Activated CD4-positive, CD25-positive, alpha-beta regulatory T cell treated with anti-CD3 and anti-CD28 coated beads, Interleukin-2, amount 50 U/mL, for 24 hours (primary cell): ENCODE measurements at regions not wholly inside any gene's neighbourhood (a gene's known extent, or its start where the extent isn't known, plus 50 kb on each side); places are given as distances from the start of the nearest gene placed in this dataset.
"Not testable (repeated sequence)": the region's sequence is repeated elsewhere in the genome, so short reads cannot be mapped to it uniquely, and the experiment has no call there.

Source experiments
- ATAC-seq, 2 donors: fragments of 150-1000 bp; cut with Tn5 transposase; one replicate each; pipeline ENCODE4 v1.10.0; 2021; ENCODE audit warnings: mild to moderate bottlenecking in 1 of 2, moderate library complexity in 1 of 2

DNA sequence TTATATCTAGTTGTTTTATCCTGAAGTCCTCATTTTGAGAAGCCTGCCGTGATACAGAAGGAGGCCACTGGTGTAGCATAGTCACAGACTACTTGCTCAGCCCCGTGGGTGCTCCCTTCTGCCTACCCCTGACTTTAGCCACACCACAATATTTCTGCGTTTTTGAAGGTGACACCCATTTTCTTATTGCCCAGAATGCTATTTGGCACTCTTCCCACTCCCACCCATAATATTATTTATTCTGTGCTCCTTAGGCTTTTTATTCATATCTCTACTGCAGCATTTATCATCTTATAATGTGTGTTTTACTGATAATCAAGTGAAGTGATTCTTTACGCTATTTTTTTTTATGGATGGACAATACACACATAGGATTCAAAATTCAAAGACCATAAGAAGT is 107.3 kb downstream of the OR2B2 start:
- no peak for ATAC-seq

DNA sequence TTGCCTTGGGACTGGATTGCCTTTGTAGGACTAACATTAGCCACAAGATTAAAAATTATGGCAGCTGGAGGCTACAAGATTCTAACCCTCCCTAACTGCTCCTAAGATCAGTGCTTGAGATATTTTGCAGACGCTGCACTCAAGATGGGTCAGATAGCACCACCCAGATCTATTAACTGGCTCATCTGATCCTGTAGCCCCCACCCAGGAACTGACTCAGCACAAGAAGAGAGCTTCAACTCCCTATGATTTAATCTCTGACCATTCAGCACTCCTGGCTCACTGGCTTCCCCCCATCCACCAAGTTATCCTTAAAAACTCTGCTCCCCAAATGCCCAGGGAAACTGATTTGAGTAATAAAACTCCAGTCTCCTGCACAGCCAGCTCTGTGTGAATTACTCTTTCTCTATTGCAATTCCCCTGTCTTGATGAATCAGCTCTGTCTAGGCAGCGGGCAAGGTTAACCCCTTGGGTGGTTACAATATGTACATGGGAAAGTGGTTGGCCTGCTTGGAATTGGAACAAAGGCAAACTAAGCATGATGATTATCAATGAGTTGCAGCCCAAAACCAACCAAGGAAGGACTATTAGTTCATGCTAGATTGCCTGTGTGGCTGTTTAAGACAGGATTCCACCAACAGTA is 111.3 kb downstream of the OR2B2 start:
- ATAC-seq, result no peak

DNA sequence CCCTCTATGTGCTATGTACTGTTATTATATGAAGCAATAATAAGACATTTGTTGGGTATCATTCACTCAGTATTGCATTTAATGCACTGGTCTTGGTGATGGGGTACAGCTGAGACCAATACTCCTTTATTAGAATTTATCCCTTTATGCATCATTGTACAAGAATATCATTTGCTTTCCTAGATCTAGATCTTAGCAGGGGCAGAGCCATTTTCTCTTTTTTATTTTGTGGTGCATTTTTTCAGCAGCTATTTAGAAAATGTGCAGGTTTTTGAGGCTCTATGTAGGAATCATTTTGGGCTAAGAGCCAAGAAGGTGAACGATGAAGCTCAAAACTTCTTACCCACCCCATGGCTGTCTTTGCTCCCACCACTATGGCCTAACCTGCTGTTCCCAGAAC is 114.2 kb downstream of the OR2B2 start:
- ATAC-seq, result no peak

DNA sequence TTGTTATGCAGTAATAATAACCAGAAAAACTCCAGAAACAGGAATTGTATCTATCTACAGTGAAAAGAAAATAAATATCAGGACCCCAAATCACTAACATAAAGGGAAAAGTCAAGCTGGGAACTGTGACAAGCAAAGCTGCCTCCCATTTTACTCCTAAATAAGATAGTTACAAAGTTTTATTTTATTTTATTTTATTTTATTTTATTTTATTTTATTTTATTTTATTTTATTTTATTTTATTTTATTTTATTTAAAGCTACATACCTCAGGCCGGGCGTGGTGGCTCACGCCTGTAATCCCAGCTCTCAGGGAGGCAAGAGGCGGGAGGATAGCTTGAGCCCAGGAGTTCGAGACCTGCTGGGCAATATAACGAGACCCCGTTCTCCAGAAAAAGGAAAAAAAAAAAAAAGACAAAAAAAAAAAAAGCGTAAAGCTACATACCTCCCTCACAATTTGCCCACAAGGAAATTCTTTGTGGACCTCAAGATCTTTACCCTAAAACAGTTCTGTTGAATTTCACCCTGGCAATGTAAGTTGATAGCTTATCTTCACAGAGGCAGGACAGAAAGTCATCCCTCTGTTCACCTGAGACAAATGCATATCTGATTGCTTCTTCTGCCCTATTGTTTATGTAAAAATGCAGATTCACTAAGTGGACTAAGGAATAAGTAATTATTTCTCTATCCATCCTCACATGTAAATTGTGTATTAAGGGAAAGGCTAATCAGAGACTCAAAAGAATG is 115.3 kb downstream of the OR2B2 start:
- not testable (repeated sequence) for ATAC-seq

DNA sequence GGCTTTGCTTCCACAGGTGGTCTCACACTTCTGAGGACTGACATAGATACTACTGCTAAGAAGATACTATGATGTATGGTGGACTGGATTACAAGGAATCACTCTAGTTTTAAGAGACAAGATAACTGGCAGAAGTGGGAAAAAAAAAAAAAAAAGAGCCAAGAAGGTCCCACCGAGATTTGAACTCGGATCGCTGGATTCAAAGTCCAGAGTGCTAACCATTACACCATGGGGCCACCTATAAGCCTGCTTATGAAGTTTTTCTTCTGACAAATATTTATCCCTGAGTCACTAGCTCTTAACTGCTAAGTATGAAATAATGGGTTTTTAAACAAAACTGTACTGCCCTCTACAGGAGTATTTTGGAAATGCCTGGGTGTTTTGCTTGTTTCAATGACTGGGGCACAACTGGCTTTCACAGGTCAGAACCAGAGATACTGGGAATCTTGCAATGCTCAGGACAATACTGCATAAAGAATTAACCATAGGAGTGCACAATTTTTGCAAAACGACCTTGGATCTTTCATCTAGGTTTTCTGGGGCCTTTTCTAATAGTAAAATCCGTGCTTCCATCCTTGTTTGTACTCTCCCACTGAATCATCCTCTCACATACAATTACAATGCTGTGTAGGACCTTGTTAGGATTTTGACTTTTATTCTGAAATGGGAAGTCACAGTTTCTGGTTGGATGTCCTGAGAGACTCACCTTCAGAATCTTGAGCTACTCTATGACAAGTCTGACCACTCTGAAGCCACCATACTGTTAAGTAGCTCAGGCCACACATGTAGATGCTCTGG is 116.3 kb downstream of the OR2B2 start:
- peak; percentile 75 to 77 for ATAC-seq

DNA sequence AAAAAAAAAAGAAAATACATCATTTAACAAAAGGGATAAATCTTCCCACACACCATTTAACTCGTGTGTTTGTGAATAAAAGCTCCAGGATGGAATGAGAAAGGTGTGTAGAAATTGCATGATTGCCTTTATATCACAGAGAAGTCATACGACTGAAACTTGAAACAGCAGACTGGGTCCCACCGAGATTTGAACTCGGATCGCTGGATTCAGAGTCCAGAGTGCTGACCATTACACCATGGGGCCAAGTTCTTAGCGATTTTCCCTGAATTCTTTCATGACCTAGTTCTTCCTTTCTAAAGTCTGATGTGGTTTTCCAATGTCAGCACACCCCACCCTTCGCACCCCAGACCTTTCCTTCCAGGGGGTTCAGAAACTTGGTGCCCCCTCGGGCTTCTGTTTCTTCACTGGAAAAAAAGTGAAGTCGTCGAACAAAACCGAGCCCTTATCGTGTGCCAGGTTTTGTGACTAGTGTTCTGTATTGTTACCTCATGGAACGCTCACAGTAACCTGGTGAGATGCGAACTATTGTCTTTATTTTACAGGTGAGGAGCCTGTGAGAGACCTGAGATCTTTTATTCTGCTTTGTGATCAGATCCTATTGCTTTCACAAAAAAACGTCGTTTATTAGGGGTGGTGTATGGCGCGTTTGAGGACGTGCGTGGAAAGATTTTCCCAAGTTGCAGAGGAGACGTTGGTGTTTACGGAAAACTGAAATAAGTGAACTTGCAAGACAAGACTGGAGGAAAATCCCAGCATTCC is 120.8 kb downstream of the OR2B2 start:
- peak; percentile 21 to 33 for ATAC-seq

DNA sequence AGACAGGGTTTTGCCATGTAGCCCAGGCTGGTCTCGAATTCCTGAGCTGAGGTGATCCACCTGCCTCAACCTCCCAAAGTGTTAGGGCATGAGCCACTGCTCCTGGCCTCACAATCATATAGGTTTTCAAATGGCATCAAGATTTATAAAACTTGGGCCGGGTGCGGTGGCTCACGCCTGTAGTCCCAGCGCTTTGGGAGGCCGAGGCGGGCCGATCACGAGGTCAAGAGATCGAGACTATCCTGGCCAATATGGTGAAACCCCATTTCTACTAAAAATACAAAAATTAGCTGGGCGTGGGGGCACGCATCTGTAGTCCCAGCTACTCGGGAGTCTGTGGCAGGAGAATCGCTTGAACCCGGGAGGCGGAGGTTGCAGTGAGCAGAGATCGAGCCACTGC is 123.8 kb downstream of the OR2B2 start:
- ATAC-seq, result not testable (repeated sequence)

DNA sequence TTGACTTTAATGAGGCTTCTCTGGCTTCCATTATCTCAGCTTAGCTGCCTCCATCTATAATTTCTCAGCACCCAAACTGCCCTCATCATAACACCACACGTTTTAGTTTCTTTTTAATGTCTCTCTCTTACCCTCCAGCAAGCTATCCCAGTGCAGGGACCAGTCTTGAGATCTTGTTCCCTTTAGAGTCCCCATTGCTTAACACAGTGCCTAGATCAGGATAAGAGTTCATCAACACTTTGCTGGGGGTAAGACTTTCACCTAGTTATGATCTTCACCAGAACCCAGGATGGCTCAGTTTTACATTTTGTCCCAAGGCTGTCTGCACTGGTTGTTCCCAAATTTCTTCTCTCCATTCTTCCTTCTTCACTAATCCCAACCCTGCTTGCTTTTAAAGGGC is 126.1 kb downstream of the OR2B2 start:
- ATAC-seq, result no peak

DNA sequence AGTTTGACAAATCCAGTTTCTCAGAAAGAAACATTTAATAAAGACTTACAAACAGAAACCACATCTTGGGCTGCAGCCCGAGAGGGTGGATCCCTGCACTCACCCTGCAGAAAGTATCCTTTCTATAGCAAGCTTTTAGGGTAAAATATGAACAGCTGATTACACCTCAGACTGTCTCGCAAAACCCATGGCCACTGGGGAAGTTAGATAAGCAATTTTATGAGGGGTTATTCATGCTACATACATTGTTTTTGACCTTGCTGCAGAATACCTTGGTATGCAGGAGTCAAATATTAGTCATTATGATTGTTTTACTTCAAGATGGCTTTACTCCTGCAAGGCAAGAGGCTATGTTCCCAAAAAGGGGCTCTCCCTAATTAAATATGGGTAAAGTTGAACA is 126.9 kb downstream of the OR2B2 start:
- no peak for ATAC-seq

DNA sequence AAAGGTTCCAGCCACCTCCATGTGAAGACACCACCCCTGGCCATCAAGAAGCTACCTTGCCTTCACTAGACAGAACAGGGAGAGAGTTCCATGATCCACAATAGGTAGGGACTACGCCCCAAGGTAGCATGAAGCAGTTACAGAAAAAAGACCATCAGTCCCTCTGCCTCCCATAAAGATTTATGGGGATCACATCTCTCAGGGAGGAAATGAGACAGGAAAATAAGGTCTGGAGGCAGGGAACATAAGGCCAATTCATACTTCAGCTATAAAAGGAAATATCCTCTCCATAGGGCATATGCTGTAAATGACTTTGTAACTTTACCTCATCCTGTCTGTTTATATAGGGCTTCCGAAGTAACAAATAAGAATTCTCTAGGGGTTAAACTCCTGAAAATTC is 129.4 kb downstream of the OR2B2 start:
- ATAC-seq, result no peak

DNA sequence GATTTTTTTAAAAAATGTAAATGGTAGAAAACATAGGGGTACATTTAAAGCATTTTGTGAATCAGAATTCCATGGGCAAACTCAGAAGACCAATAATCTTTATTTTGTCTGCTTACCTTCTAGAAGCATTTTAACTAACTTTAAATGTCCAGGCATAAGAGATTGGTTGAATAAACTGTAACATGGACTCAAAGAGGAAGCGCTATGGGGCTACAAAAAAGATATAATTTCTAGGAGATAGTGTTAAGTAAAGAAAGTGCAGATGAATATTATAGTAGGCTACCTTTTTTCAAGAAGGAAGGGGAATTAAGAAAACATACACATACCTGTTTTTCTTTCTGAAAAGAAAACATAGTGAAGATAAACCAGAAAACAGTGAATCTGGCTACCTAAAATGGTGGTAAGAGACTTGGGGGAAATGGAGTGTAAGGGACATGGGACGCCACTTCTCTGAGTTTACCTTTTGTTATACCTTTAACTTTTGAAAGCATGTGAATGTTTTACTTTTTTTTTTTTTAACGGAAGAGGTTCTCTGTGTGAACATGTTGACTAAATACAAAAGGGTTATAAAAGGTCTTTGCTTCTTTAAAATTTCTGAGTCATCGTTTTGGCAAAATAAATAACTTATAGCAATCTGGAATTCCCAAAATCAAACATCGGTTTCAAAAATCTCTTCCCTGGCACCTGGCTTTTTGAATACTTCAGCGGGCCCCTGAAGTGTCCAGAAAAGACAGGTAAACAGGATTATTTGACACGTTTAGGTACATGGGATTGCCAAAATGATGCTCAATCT is 133.4 kb downstream of the OR2B2 start:
- no peak for ATAC-seq

DNA sequence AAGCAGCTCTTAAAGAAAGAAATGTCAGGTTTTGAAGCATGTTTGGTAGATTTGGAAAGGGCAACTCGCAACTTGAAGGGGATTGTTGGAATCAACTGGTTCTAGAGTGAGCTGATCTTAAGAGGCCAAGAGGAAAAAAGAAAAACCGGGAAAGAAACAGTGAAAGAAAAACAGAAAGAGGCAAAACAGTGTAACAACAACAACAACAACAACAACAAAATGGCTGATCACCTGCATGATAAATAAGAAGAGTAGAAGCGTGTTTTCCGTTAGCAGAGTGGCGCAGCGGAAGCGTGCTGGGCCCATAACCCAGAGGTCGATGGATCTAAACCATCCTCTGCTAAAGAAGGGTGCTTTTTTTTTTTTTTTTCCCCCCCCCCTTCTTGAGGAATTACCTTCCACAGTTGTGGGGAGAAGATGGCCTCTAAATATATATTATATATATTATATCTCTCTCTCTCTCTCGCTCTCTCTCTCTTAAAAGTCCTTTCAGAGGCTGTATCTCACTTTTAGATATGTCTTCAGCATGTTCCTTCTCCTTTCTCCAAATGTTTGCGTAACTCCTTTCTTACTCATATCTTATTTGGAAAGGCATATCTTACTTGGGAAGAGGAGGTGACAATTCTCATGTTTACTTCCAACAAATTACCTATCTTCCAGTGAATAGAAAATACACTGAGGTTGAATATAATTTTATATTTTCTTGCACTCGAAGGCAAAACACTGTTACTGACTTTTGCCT is 134.4 kb downstream of the OR2B2 start:
- no peak for ATAC-seq

DNA sequence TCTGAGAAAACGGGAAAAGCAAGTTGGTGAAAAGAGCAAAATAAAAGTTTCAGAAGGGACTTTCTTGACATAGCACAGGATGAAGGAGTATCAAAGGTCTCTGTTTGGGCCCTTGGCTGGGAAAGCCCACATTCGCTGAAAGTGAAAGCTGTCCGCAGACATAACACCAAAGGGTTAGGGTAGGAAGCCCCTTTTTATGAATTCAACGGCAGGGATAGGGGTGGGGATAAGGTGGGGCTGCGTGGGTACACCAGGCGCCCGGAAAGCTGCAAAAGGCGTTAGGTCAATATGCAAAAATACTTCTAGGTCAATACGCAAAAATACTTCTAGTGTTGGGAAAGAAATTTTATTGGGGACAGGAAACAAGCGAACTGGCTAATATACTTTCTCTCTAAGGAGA is 135.1 kb downstream of the OR2B2 start:
- no peak for ATAC-seq

DNA sequence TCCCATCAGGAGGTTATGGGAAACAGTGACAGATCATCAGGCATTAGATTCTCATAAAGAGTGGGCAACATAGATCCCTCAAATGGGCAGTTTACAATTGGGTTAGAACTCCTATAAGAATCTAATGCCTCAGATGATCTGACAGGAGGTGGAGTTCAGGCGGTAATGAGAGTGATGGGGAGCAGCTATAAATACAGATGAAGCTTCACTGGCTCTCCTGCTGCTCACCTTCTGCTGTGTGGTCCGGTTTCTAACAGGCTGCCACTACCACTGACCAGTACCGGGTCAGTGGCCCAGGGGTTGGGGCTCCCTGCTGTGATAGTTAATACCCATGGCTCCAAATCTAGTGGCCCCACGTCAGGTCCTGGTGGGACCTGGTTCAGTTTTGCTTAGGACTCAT is 135.7 kb downstream of the OR2B2 start:
- no peak for ATAC-seq

DNA sequence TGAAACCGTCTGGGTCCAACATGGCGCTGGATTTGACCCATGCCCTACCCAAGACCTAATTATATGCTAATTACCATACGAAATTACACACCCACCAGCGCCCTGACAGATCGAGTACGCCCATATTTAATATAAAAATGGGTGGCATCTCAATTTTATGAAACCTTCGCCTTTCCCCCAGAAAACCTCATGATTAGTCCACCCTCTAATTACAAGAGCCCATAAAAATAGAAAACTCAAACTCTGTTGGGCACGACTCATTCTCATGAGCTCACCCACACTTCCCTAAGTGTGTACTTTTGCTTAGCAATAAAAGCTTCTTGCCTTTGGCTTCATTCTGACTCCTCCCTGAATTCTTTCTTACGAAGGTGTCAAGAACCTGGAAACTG is 136.4 kb downstream of the OR2B2 start:
- no peak for ATAC-seq

DNA sequence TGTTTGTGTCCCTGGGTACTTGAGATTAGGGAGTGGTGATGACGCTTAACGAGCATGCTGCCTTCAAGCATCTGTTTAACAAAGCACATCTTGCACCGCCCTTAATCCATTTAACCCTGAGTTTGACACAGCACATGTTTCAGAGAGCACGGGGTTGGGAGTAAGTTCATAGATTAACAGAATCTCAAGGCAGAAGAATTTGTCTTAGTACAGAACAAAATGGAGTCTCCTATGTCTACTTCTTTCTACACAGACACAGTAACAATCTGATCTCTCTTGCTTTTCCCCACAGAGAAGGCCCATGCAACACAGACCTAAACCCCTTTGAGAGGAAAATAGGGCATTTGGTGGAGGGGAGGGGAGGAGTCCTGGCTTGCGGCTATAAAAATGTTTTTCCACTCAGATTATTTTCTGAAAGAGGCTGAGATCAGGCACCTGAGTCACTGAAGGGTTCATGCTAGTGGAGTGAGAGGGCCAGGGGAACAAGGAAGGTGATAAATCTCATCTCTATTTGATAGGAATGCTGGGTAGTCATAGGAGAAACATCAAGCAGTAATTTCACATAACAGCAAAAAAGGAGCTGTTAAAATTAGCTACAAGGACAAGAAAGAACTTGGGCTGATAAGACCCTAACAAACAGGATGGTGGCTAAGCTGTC is 136.9 kb downstream of the OR2B2 start:
- ATAC-seq, result not testable (repeated sequence)

DNA sequence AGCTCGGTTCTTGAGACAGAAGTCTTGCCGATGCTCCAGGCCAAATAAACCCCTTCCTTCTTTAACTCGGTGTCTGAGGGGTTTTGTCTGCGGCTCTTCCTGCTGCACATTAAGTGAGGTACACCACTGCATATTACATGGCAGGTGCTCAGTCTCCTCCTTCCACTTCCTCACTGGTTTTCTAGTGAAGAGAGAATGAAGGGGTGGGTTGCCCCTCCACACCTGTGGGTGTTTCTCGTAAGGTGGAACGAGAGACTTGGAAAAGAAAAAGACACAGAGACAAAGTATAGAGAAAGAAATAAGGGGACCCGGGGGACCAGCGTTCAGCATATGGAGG is 138.0 kb downstream of the OR2B2 start:
- not testable (repeated sequence) for ATAC-seq

DNA sequence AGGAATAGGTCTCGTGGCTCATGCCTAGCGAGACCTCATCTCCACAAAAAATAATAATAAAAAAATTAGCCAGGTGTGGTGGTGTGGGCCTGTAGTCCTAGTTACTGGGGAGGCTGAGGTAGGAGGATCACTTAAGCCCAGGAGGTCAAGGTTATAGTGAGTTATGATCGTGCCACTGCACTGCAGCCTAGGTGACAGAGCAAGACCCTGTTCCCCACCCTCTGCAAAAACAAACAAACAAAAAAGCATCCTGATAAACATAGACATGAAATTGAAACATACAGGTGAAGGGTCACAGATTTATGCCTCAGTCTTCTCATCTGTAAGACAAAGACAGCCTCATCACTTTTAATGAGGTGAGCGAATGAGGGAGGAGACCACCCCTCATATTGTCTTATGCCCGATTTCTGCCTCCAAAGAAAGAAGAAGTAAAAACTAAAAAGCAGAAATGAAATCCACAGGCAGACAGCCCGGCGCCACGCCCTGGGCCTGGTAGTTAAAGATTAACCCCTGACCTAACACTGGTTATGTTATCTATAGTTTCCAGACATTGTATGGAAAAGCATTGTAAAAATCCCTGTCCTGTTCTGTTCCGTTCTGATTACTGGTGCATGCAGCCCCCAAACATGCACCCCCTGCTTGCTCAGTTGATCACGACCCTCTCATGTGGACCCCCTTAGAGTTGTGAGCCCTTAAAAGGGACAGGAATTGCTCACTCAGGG is 138.5 kb downstream of the OR2B2 start:
- not testable (repeated sequence) for ATAC-seq

DNA sequence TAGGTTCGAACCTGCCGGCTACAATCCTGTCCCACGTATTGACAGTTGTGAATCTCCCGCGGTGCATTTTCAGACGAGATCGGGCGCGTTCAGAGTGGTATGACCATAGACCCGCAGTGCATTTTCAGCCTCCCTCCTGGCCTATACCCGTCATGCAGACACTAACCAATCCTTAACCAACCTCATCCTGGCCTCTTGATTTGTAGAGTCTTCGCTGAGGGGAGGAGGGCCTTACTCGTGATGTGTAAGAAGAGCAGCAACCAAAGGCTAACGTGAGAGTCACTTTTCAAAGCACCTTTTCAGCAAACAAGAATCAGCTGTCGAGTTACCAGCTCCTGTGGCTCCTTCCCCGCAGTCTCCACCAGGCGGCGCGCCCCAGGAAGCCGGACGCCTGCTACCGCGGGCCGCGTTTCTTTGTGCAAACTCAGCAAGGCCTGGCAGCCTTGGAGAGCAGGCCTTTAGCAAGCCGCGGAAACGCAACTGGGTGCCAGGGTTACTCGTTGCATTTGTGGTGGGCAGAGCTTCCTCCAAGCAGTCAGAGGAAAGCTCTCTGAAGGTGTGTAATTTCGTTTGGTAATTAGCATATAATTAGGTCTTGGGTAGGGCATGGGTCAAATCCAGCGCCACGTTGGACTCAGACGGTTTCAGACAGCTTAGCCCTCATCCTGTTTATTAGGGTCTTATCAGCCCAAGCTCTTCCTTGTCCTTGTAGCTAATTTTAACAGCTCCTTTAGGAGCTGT is 139.8 kb downstream of the OR2B2 start:
- ATAC-seq, result peak; percentile 94

DNA sequence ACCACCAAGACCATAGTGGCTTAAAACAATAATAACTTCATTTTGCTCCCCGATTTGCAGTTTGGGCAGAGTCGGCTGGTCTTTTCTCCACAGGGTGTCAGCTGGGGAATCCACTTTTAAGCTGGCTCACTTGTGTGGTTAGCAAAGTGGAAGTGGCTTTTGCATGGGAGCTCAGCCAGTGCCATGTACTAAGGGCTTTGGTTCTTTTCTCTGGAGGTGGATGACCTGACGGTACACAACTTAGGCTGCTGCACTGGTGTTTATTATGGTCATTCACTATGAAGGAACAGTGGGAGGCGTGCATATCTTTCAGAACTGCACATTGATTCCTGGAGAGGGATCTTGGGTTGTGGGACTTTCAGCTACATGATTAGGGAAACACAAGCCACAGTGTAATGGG is 141.0 kb downstream of the OR2B2 start:
- ATAC-seq, result no peak
